Activated CD8-positive, alpha-beta memory T cell treated with anti-CD3 and anti-CD28 coated beads for 36 hours (primary cell): ENCODE measurements at regions not wholly inside any gene's neighbourhood (a gene's known extent, or its start where the extent isn't known, plus 50 kb on each side); places are given as distances from the start of the nearest gene placed in this dataset.

Source experiments
- CTCF ChIA-PET: fragments of 350-600 bp; sonication (Branson Sonifier 250); formaldehyde crosslinking; loops from one replicate; lab custom pipeline; 2021; ENCODE audit warnings: antibody characterized with exemption; lab: Charles Lee
- POLR2A ChIA-PET: fragments of 350-600 bp; sonication (Branson Sonifier 250); formaldehyde crosslinking; loops from one replicate; lab custom pipeline; 2021; ENCODE audit warnings: antibody characterized with exemption; lab: Charles Lee

- ChIA-PET POLR2A (no interaction called here), CTCF (interaction anchor here (1.8 kb wide), 1 partner anchor 10 kb away, joined by 7 read pairs; no protein-coding TSS in a partner anchor)
These were observed 52.6 kb upstream of the CD82 start for GRCh38 chr11:44512818-44513217.

- ChIA-PET CTCF (interaction anchor here (0.6 kb wide), 1 partner anchor 42 kb away, joined by 3 read pairs; no protein-coding TSS in a partner anchor), POLR2A (no interaction called here)
These were observed 50.4 kb upstream of the CD82 start for GRCh38 chr11:44515048-44515447.
